ENCODE measurements at regions not wholly inside any gene's neighbourhood (a gene's known extent, or its start where the extent isn't known, plus 50 kb on each side); places are given as distances from the start of the nearest gene placed in this dataset.

- TF ChIP-seq CTCF (IDR thresholded peaks at IDR 0.05) (no peak), POLR2AphosphoS5 (IDR thresholded peaks at IDR 0.05) (no peak)
Observed at GRCh38 chr16:65254144-65254543, 132.3 kb upstream of the CDH11 start.

All from breast epithelium (tissue), 3 donors.